ENCODE measurements at regions not wholly inside any gene's neighbourhood (a gene's known extent, or its start where the extent isn't known, plus 50 kb on each side); places are given as distances from the start of the nearest gene placed in this dataset.

- no peak for DNase-seq (ENCODE audit: low read depth in 2 of 2)
These were observed 209.8 kb upstream of the POU2AF2 start for GRCh38 chr11:111035746-111036145.

GRCh38 chr11:111026241-111026640 lies 219.3 kb upstream of the POU2AF2 start:
- no peak for DNase-seq (ENCODE audit: low read depth in 2 of 2)

GRCh38 chr11:111021131-111021530 lies 224.4 kb upstream of the POU2AF2 start:
- no peak for DNase-seq (ENCODE audit: low read depth in 2 of 2)

GRCh38 chr11:111019871-111020670 lies 225.5 kb upstream of the POU2AF2 start:
- DNase-seq (ENCODE audit: low read depth in 2 of 2) = no peak

- DNase-seq (ENCODE audit: low read depth in 2 of 2) = no peak
These were observed 226.1 kb upstream of the POU2AF2 start for GRCh38 chr11:111019451-111019850.

- no peak for DNase-seq (ENCODE audit: low read depth in 2 of 2)
These were observed 227.0 kb upstream of the POU2AF2 start for GRCh38 chr11:111018566-111018965.

GRCh38 chr11:111012491-111012890 lies 233.0 kb upstream of the POU2AF2 start:
- DNase-seq (ENCODE audit: low read depth in 2 of 2) = no peak

- DNase-seq (ENCODE audit: low read depth in 2 of 2) = no peak
These were observed 234.3 kb upstream of the POU2AF2 start for GRCh38 chr11:111011275-111011594.

GRCh38 chr11:111010391-111011274 lies 234.9 kb upstream of the POU2AF2 start:
- DNase-seq (ENCODE audit: low read depth in 2 of 2) = no peak

- no peak for DNase-seq (ENCODE audit: low read depth in 2 of 2)
These were observed 239.3 kb upstream of the POU2AF2 start for GRCh38 chr11:111006227-111006626.

GRCh38 chr11:111001986-111002611 lies 243.4 kb upstream of the POU2AF2 start:
- DNase-seq (ENCODE audit: low read depth in 2 of 2) = no peak

GRCh38 chr11:111001081-111001430 lies 244.5 kb upstream of the POU2AF2 start:
- no peak for DNase-seq (ENCODE audit: low read depth in 2 of 2)

GRCh38 chr11:111000400-111001080 lies 245.0 kb upstream of the POU2AF2 start:
- DNase-seq (ENCODE audit: low read depth in 2 of 2) = no peak

- no peak for DNase-seq (ENCODE audit: low read depth in 2 of 2)
These were observed 253.0 kb upstream of the POU2AF2 start for GRCh38 chr11:110992481-110992880.

- DNase-seq (ENCODE audit: low read depth in 2 of 2) = no peak
These were observed 253.7 kb upstream of the POU2AF2 start for GRCh38 chr11:110991661-110992355.

GRCh38 chr11:110990311-110990710 lies 255.2 kb upstream of the POU2AF2 start:
- no peak for DNase-seq (ENCODE audit: low read depth in 2 of 2)

GRCh38 chr11:110989428-110990133 lies 255.9 kb upstream of the POU2AF2 start:
- DNase-seq (ENCODE audit: low read depth in 2 of 2) = no peak

GRCh38 chr11:110988671-110989070 lies 256.9 kb upstream of the POU2AF2 start:
- DNase-seq (ENCODE audit: low read depth in 2 of 2) = no peak

GRCh38 chr11:110986016-110986415 lies 259.5 kb upstream of the POU2AF2 start:
- DNase-seq (ENCODE audit: low read depth in 2 of 2) = no peak

- DNase-seq (ENCODE audit: low read depth in 2 of 2) = no peak
These were observed 260.0 kb upstream of the POU2AF2 start for GRCh38 chr11:110985547-110985946.

GRCh38 chr11:110984693-110985092 lies 260.8 kb upstream of the POU2AF2 start:
- no peak for DNase-seq (ENCODE audit: low read depth in 2 of 2)
